Heart right ventricle (tissue), 16 donors: ENCODE measurements at regions not wholly inside any gene's neighbourhood (a gene's known extent, or its start where the extent isn't known, plus 50 kb on each side); places are given as distances from the start of the nearest gene placed in this dataset.
"Not testable (repeated sequence)": the region's sequence is repeated elsewhere in the genome, so short reads cannot be mapped to it uniquely, and the experiment has no call there.

Experiments used
- ATAC-seq, 8 donors: fragments of 200-7000 bp; cut with Tn5 transposase; one replicate each; pipeline ENCODE4 v1.9.1; 2020; ENCODE audit warnings: mild to moderate bottlenecking in 8 of 8, moderate library complexity in 8 of 8, moderate number of reproducible peaks in 1 of 8
- DNase-seq, 2 donors: peaks; one replicate each; pipeline ENCODE4 v3.0.0-alpha.2; 2020
- H3K27ac ChIP-seq, 10 donors: fragments of 200-600 bp; sonication (generic) in 2 of 10; one replicate each; pipeline versions ENCODE4 v1.5.0 to v1.8.0; 2020 to 2022; ENCODE audit warnings: mild to moderate bottlenecking in 3 of 10
- H3K27me3 ChIP-seq, 7 donors: fragments of 200-600 bp; one replicate each; pipeline ENCODE4 v1.8.0; 2021 to 2022; ENCODE audit warnings: mild to moderate bottlenecking in 2 of 7
- H3K36me3 ChIP-seq, 9 donors: fragments of 200-600 bp; sonication (generic) in 1 of 9; one replicate each; pipeline versions ENCODE4 v1.5.0 to v1.8.0; 2020 to 2022; ENCODE audit warnings: mild to moderate bottlenecking in 2 of 9
- H3K4me1 ChIP-seq, 9 donors: fragments of 200-600 bp; sonication (generic) in 1 of 9; one replicate each; pipeline versions ENCODE4 v1.5.0 to v1.8.0; 2020 to 2022; ENCODE audit warnings: mild to moderate bottlenecking in 4 of 9
- H3K4me3 ChIP-seq, 10 donors: fragments of 200-600 bp; sonication (generic) in 2 of 10; one replicate each; pipeline versions ENCODE4 v1.5.0 to v1.8.0; 2020 to 2022; ENCODE audit warnings: mild to moderate bottlenecking in 7 of 10, moderate library complexity in 2 of 10
- H3K9me3 ChIP-seq, 11 donors: fragments of 200-600 bp in 10 of 11; sonication (generic) in 2 of 11; one replicate each; pipeline versions ENCODE4 v1.5.0 to v1.8.0; 2013 to 2022; ENCODE audit warnings: mild to moderate bottlenecking in 2 of 11, control low read depth in 1 of 11, moderate library complexity in 1 of 11
- CTCF ChIP-seq, 9 donors: fragments of 200-600 bp; sonication (generic) in 2 of 9; IDR thresholded peaks; one replicate each; pipeline versions ENCODE4 v1.5.0 to v1.8.0; 2021 to 2022; ENCODE audit warnings: antibody characterized with exemption in 9 of 9, mild to moderate bottlenecking in 5 of 9, moderate library complexity in 1 of 9
- WGBS, 2 donors: extraction: QIAGEN DNeasy Blood & Tissue Kit; methylation state at CpG; one replicate each; pipeline ENCODE4 v1.1.7; 2013; ENCODE audit warnings: inconsistent platforms in 1 of 2; 5-methylcytosine and 5-hydroxymethylcytosine counted together
- intact Hi-C, 10 donors: fragments of 100-400 bp; cut with DNase I; formaldehyde crosslinking; loops; one replicate each; pipeline versions ENCODE4 v1.11.1 to v1.14.2; 2022
- donor health status: Arrhythmogenic right ventricular cardiomyopathy.
- donor health status: ischemic (EF 13 %, LVEDD 7.1; RV severe dilation, severe dysfunction).
- donor health status: healthy with polysubstance abuse.
- donor health status: DM: no; HTN: yes; CAD: no.
- donor health status: DM: no; HTN: no; CAD: no.
- donor health status: ischemic (EF 25% LVEDD 6.9; RV normal size, moderate dysfunction).
- donor health status: ischemic (EF 25% LVEDD 5.7; RV mildly dilated, moderate dysfunction).
- donor health status: healthy.
- donor health status: DM: yes; HTN: yes; CAD: no.
- donor health status: Ischemic cardiomyopathy.
- donor health status: ischemic (EF 35%, LVEDD 5.7; RV mildly dilated, moderate dysfunction).
- donor health status: nonischemic (EF 11% LVEDD 7.7; RV severe dilation, severe dysfunction).
- donor health status: DM: yes; HTN: yes; CAD: no.
- donor health status: PGD.
- donor health status: ischemic (EF 29% LVEDD 5.4; RV normal size, mild dysfunction).
- donor health status: nonischemic (EF 23%, LVEDD 6.1; RV moderate dilation, normal function).

DNA sequence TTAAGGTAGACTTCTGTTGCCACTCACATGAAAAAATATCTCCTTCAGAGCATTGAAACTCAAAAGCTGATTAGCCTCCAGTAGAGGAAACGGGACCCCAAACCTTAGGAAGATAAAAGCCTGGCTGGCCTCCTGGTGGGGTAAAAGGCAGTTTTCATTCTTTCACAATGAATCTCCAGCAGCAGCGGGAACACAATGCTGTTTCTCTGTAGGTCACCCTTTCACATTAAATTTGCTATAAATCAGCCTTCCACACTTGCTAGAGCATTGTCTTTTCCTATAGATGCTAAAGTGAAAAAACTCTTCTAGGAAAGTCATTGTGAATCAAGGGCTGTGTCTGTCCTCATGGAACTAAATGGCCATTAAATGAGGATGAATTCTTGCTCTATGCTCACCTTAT is 207.3 kb upstream of the MAGEB2 start:
- Histone ChIP-seq H3K27me3 (no peaks in the 10 kb centered on the region), H3K4me1 (no peaks in the 10 kb centered on the region), H3K36me3 (no peaks in the 10 kb centered on the region), H3K4me3 (no peak overlapping the region), H3K9me3 (no peaks in the 10 kb centered on the region), H3K27ac (no peak overlapping the region)
- WGBS, 2 donors, result 60 to 63% methylated on average over 2 of the region's 2 CpGs
- no peak for ATAC-seq
- no peak for DNase-seq
- TF ChIP-seq CTCF (IDR thresholded peaks at IDR 0.05), result no peak
- intact Hi-C loops, result no loop called here

DNA sequence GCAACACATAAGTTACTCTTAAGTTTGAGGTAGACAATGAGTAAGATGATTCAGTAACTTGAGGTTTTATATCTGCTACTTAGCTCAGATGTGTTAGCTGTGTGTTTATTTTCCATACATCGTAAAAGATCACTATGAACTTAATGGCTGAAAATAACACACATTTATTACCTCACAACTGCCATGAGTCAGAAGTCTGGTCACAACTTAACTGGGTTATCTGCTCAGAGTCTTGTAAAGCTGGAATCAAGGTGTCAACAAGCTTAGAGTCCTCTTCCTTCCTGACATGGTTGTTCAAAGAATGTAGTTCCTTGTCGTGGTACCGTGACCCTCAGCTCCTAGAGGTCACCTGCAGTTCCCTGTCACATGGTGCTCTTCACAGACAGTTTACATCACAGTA is 204.9 kb upstream of the MAGEB2 start:
- WGBS, 2 donors, result 71 to 83% methylated on average over 3 of the region's 3 CpGs
- no peak for TF ChIP-seq CTCF (IDR thresholded peaks at IDR 0.05)
- intact Hi-C loops, result no loop called here
- Histone ChIP-seq H3K4me3 (no peak overlapping the region), H3K27ac (no peak overlapping the region), H3K9me3 (peaks cover 0 to 4% (median 0%) of the 10 kb centered on the region in 11 donors), H3K4me1 (no peaks in the 10 kb centered on the region), H3K27me3 (no peaks in the 10 kb centered on the region), H3K36me3 (no peaks in the 10 kb centered on the region)
- no peak for DNase-seq
- ATAC-seq, result no peak

- 57 to 63% methylated on average over 3 of the region's 3 CpGs for WGBS, 2 donors
- H3K27me3 ChIP-seq, result no peaks in the 10 kb centered on the region
- no peak for TF ChIP-seq CTCF (IDR thresholded peaks at IDR 0.05)
- no peak overlapping the region for H3K27ac ChIP-seq
- ATAC-seq, result no peak
- no peaks in the 10 kb centered on the region for H3K36me3 ChIP-seq
- no peak for DNase-seq
- intact Hi-C loops, result no loop called here
- no peak overlapping the region for H3K4me3 ChIP-seq
- peaks cover 0 to 18% (median 0%) of the 10 kb centered on the region in 11 donors for H3K9me3 ChIP-seq
- H3K4me1 ChIP-seq, result no peaks in the 10 kb centered on the region
Observed at GRCh38 chrX:30015440-30015839, 199.9 kb upstream of the MAGEB2 start.

- no peak for ATAC-seq
Observed at GRCh38 chrX:30027636-30028035, 187.7 kb upstream of the MAGEB2 start.

DNA sequence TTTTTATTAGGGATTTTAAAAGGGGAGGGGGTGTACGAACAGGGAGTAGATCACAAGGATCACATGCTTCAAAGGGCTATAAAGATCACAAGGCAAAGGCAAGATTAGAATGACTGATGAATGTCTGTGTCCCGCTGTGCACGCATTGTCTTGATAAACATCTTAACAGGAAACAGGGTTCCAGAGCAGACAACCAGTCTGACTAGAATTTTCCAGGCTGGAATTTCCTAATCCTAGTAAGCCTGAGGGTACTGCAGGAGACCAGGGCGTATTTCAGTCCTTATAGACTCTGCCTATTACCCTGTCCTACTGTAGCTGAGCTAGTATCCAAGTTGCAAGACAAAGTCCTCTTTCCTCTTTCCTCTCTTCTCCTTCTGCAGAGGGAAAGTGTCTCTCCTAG is 179.0 kb upstream of the MAGEB2 start:
- intact Hi-C loops, DNase-seq: not testable (repeated sequence)

More at GRCh38 chrX:30027636-30028035, 187.7 kb upstream of the MAGEB2 start:
- intact Hi-C loops, result no loop called here
- WGBS, 2 donors, result 58 to 64% methylated on average over 2 of the region's 2 CpGs
- no peaks in the 10 kb centered on the region for H3K27me3 ChIP-seq
- H3K27ac ChIP-seq, result no peak overlapping the region
- no peak for TF ChIP-seq CTCF (IDR thresholded peaks at IDR 0.05)
- H3K4me3 ChIP-seq, result no peak overlapping the region
- peaks cover 0 to 6% (median 0%) of the 10 kb centered on the region in 11 donors for H3K9me3 ChIP-seq
- no peaks in the 10 kb centered on the region for H3K4me1 ChIP-seq
- H3K36me3 ChIP-seq, result no peaks in the 10 kb centered on the region
- no peak for DNase-seq

More for the DNA sequence above, 179.0 kb upstream of the MAGEB2 start:
- not testable (repeated sequence) for H3K27ac ChIP-seq, H3K27me3 ChIP-seq, H3K9me3 ChIP-seq, ATAC-seq, H3K4me1 ChIP-seq, H3K4me3 ChIP-seq, H3K36me3 ChIP-seq
- WGBS, 2 donors, result 65 to 77% methylated on average over 4 of the region's 4 CpGs
